ENCODE measurements at regions not wholly inside any gene's neighbourhood (a gene's known extent, or its start where the extent isn't known, plus 50 kb on each side); places are given as distances from the start of the nearest gene placed in this dataset.
"Not testable (repeated sequence)": the region's sequence is repeated elsewhere in the genome, so short reads cannot be mapped to it uniquely, and the experiment has no call there.

- DNase-seq (ENCODE audit: low spot score), result no peak
Measured at GRCh38 chr3:182397164-182397563, 396.1 kb upstream of the ATP11B start.

- no peak for DNase-seq (ENCODE audit: low spot score)
Measured at GRCh38 chr3:182399978-182400737, 393.1 kb upstream of the ATP11B start.

GRCh38 chr3:182400838-182401237 is 392.5 kb upstream of the ATP11B start:
- DNase-seq (ENCODE audit: low spot score), result no peak

GRCh38 chr3:182404031-182404430 is 389.3 kb upstream of the ATP11B start:
- no peak for DNase-seq (ENCODE audit: low spot score)

- DNase-seq (ENCODE audit: low spot score), result peak; percentile 36
Measured at GRCh38 chr3:182405759-182406158, 387.5 kb upstream of the ATP11B start.

GRCh38 chr3:182406786-182407185 is 386.5 kb upstream of the ATP11B start:
- no peak for DNase-seq (ENCODE audit: low spot score)

- DNase-seq (ENCODE audit: low spot score), result no peak
Measured at GRCh38 chr3:182410051-182410450, 383.3 kb upstream of the ATP11B start.

- DNase-seq (ENCODE audit: low spot score), result no peak
Measured at GRCh38 chr3:182412066-182412465, 381.2 kb upstream of the ATP11B start.

- DNase-seq (ENCODE audit: low spot score), result no peak
Measured at GRCh38 chr3:182413061-182413460, 380.2 kb upstream of the ATP11B start.

- DNase-seq (ENCODE audit: low spot score), result no peak
Measured at GRCh38 chr3:182413682-182414081, 379.6 kb upstream of the ATP11B start.

- no peak for DNase-seq (ENCODE audit: low spot score)
Measured at GRCh38 chr3:182414586-182414985, 378.7 kb upstream of the ATP11B start.

- DNase-seq (ENCODE audit: low spot score), result no peak
Measured at GRCh38 chr3:182420741-182421140, 372.6 kb upstream of the ATP11B start.

- no peak for DNase-seq (ENCODE audit: low spot score)
Measured at GRCh38 chr3:182424006-182424405, 369.3 kb upstream of the ATP11B start.

GRCh38 chr3:182425926-182426718 is 367.2 kb upstream of the ATP11B start:
- not testable (repeated sequence) for DNase-seq (ENCODE audit: low spot score)

- DNase-seq (ENCODE audit: low spot score), result not testable (repeated sequence)
Measured at GRCh38 chr3:182431972-182432371, 361.3 kb upstream of the ATP11B start.

- no peak for DNase-seq (ENCODE audit: low spot score)
Measured at GRCh38 chr3:182435860-182436259, 357.4 kb upstream of the ATP11B start.

GRCh38 chr3:182436547-182436946 is 356.8 kb upstream of the ATP11B start:
- DNase-seq (ENCODE audit: low spot score), result no peak

GRCh38 chr3:182438398-182438797 is 354.9 kb upstream of the ATP11B start:
- DNase-seq (ENCODE audit: low spot score), result no peak

- no peak for DNase-seq (ENCODE audit: low spot score)
Measured at GRCh38 chr3:182440101-182440500, 353.2 kb upstream of the ATP11B start.

- DNase-seq (ENCODE audit: low spot score), result no peak
Measured at GRCh38 chr3:182445576-182445975, 347.7 kb upstream of the ATP11B start.

GRCh38 chr3:182450942-182451787 is 342.1 kb upstream of the ATP11B start:
- DNase-seq (ENCODE audit: low spot score), result no peak

GRCh38 chr3:182451871-182452270 is 341.4 kb upstream of the ATP11B start:
- no peak for DNase-seq (ENCODE audit: low spot score)

Measured in H4 (cell line).